Mononuclear cell (primary cell): ENCODE measurements at regions not wholly inside any gene's neighbourhood (a gene's known extent, or its start where the extent isn't known, plus 50 kb on each side); places are given as distances from the start of the nearest gene placed in this dataset.
"Not testable (repeated sequence)": the region's sequence is repeated elsewhere in the genome, so short reads cannot be mapped to it uniquely, and the experiment has no call there.

Experiments used
- H3K27me3 ChIP-seq: 2 replicates; pipeline ENCODE4 v1.6.0; 2011; ENCODE audit warnings: low read length, control low read depth; ENCODE audit not compliant: insufficient read depth
- H3K4me1 ChIP-seq: 2 replicates; pipeline ENCODE4 v1.5.1; 2011; ENCODE audit warnings: mild to moderate bottlenecking, low read length, control low read depth; ENCODE audit not compliant: insufficient read depth
- H3K4me3 ChIP-seq: 2 replicates; pipeline ENCODE4 v1.5.1; 2011; ENCODE audit warnings: mild to moderate bottlenecking, low read length, moderate library complexity
- H3K9me3 ChIP-seq: 2 replicates; pipeline ENCODE4 v1.5.1; 2011; ENCODE audit warnings: low read depth, mild to moderate bottlenecking, control low read depth, low read length

- Histone ChIP-seq H3K4me3 (no peak overlapping the region), H3K27me3 (no peaks in the 10 kb centered on the region), H3K4me1 (no peaks in the 10 kb centered on the region), H3K9me3 (no peaks in the 10 kb centered on the region)
These were observed 50.5 kb upstream of the CD99 start for GRCh38 chrX:2640436-2641150.

- no peaks in the 10 kb centered on the region for H3K27me3 ChIP-seq
- H3K4me1 ChIP-seq = no peaks in the 10 kb centered on the region
- H3K4me3 ChIP-seq = no peak overlapping the region
- no peaks in the 10 kb centered on the region for H3K9me3 ChIP-seq
These were observed 52.8 kb upstream of the CD99 start for GRCh38 chrX:2638279-2638678.

GRCh38 chrX:2635342-2635741, 55.8 kb upstream of the CD99 start:
- Histone ChIP-seq H3K27me3 (no peaks in the 10 kb centered on the region), H3K4me1 (no peaks in the 10 kb centered on the region), H3K4me3 (no peak overlapping the region), H3K9me3 (peaks cover 26% of the 10 kb centered on the region)

GRCh38 chrX:2632533-2633504, 58.3 kb upstream of the CD99 start:
- Histone ChIP-seq H3K9me3 (peaks cover 47% of the 10 kb centered on the region), H3K4me3 (no peak overlapping the region), H3K4me1 (peaks cover 11% of the 10 kb centered on the region), H3K27me3 (no peaks in the 10 kb centered on the region)

GRCh38 chrX:2631743-2632532, 59.2 kb upstream of the CD99 start:
- no peak overlapping the region for H3K4me3 ChIP-seq
- no peaks in the 10 kb centered on the region for H3K27me3 ChIP-seq
- H3K4me1 ChIP-seq = peaks cover 11% of the 10 kb centered on the region
- peaks cover 47% of the 10 kb centered on the region for H3K9me3 ChIP-seq

GRCh38 chrX:2630935-2631742, 60.0 kb upstream of the CD99 start:
- not testable (repeated sequence) for H3K27me3 ChIP-seq, H3K4me3 ChIP-seq
- Histone ChIP-seq H3K9me3 (peaks cover 47% of the 10 kb centered on the region), H3K4me1 (peaks cover 11% of the 10 kb centered on the region)

- peaks cover 47% of the 10 kb centered on the region for H3K9me3 ChIP-seq
- not testable (repeated sequence) for H3K27me3 ChIP-seq
These were observed 60.8 kb upstream of the CD99 start for GRCh38 chrX:2630008-2630934.

GRCh38 chrX:2629316-2630007, 61.6 kb upstream of the CD99 start:
- Histone ChIP-seq H3K4me1 (peaks cover 11% of the 10 kb centered on the region), H3K4me3 (no peak overlapping the region), H3K9me3 (peaks cover 47% of the 10 kb centered on the region), H3K27me3 (no peaks in the 10 kb centered on the region)

More at GRCh38 chrX:2630008-2630934, 60.8 kb upstream of the CD99 start:
- not testable (repeated sequence) for H3K4me3 ChIP-seq
- H3K4me1 ChIP-seq = peaks cover 11% of the 10 kb centered on the region

GRCh38 chrX:2628751-2629315, 62.3 kb upstream of the CD99 start:
- H3K27me3 ChIP-seq = no peaks in the 10 kb centered on the region
- peaks cover 11% of the 10 kb centered on the region for H3K4me1 ChIP-seq
- no peak overlapping the region for H3K4me3 ChIP-seq
- peaks cover 47% of the 10 kb centered on the region for H3K9me3 ChIP-seq

- peaks cover 41% of the 10 kb centered on the region for H3K9me3 ChIP-seq
- H3K4me1 ChIP-seq = peaks cover 11% of the 10 kb centered on the region
- no peak overlapping the region for H3K4me3 ChIP-seq
- H3K27me3 ChIP-seq = no peaks in the 10 kb centered on the region
These were observed 63.7 kb upstream of the CD99 start for GRCh38 chrX:2627272-2627867.

- H3K4me3 ChIP-seq = no peak overlapping the region
- no peaks in the 10 kb centered on the region for H3K27me3 ChIP-seq
- H3K4me1 ChIP-seq = peaks cover 11% of the 10 kb centered on the region
- H3K9me3 ChIP-seq = peaks cover 35% of the 10 kb centered on the region
These were observed 64.3 kb upstream of the CD99 start for GRCh38 chrX:2626750-2627149.

GRCh38 chrX:2620576-2620975, 70.5 kb upstream of the CD99 start:
- Histone ChIP-seq H3K4me1 (peaks cover 11% of the 10 kb centered on the region), H3K27me3 (no peaks in the 10 kb centered on the region), H3K4me3 (no peak overlapping the region), H3K9me3 (no peaks in the 10 kb centered on the region)
